ENCODE measurements at regions not wholly inside any gene's neighbourhood (a gene's known extent, or its start where the extent isn't known, plus 50 kb on each side); places are given as distances from the start of the nearest gene placed in this dataset.

GRCh38 chr18:13982126-13982525 is 66.8 kb upstream of the MC2R start:
- Mint-ChIP-seq H3K4me3 (ENCODE audit: low read depth) (no peak overlapping the region), H3K9me3 (ENCODE audit: low read depth) (no peaks in the 10 kb centered on the region)

GRCh38 chr18:13973061-13973575 is 57.8 kb upstream of the MC2R start:
- Mint-ChIP-seq H3K27ac (no peak overlapping the region), H3K4me1 (ENCODE audit: low read depth) (no peaks in the 10 kb centered on the region), H3K9me3 (ENCODE audit: low read depth) (peaks cover 5% of the 10 kb centered on the region), H3K4me3 (ENCODE audit: low read depth) (no peak overlapping the region), H3K27me3 (no peaks in the 10 kb centered on the region), H3K36me3 (ENCODE audit: insufficient read depth) (no peaks in the 10 kb centered on the region)
- DNase-seq (ENCODE audit: low spot score, unreplicated experiment), result no peak
- TF ChIP-seq, protein P1, sequence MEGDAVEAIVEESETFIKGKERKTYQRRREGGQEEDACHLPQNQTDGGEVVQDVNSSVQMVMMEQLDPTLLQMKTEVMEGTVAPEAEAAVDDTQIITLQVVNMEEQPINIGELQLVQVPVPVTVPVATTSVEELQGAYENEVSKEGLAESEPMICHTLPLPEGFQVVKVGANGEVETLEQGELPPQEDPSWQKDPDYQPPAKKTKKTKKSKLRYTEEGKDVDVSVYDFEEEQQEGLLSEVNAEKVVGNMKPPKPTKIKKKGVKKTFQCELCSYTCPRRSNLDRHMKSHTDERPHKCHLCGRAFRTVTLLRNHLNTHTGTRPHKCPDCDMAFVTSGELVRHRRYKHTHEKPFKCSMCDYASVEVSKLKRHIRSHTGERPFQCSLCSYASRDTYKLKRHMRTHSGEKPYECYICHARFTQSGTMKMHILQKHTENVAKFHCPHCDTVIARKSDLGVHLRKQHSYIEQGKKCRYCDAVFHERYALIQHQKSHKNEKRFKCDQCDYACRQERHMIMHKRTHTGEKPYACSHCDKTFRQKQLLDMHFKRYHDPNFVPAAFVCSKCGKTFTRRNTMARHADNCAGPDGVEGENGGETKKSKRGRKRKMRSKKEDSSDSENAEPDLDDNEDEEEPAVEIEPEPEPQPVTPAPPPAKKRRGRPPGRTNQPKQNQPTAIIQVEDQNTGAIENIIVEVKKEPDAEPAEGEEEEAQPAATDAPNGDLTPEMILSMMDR (IDR thresholded peaks at IDR 0.05; ENCODE audit: unreplicated experiment), result no peak

More at GRCh38 chr18:13982126-13982525, 66.8 kb upstream of the MC2R start:
- Mint-ChIP-seq H3K27me3 (no peaks in the 10 kb centered on the region), H3K36me3 (ENCODE audit: insufficient read depth) (no peaks in the 10 kb centered on the region), H3K4me1 (ENCODE audit: low read depth) (no peaks in the 10 kb centered on the region), H3K27ac (no peak overlapping the region)
- DNase-seq (ENCODE audit: low spot score, unreplicated experiment), result no peak
- TF ChIP-seq, protein P1 (IDR thresholded peaks at IDR 0.05; ENCODE audit: unreplicated experiment), result peak; percentile 48
